Middle frontal gyrus (tissue), 1 donor: ENCODE measurements at regions not wholly inside any gene's neighbourhood (a gene's known extent, or its start where the extent isn't known, plus 50 kb on each side); places are given as distances from the start of the nearest gene placed in this dataset.

Source experiments
- DNase-seq: peaks from one replicate; pipeline ENCODE4 v3.0.0-alpha.2; 2015; ENCODE audit warnings: low spot score; ENCODE audit errors: extremely low spot score

DNA sequence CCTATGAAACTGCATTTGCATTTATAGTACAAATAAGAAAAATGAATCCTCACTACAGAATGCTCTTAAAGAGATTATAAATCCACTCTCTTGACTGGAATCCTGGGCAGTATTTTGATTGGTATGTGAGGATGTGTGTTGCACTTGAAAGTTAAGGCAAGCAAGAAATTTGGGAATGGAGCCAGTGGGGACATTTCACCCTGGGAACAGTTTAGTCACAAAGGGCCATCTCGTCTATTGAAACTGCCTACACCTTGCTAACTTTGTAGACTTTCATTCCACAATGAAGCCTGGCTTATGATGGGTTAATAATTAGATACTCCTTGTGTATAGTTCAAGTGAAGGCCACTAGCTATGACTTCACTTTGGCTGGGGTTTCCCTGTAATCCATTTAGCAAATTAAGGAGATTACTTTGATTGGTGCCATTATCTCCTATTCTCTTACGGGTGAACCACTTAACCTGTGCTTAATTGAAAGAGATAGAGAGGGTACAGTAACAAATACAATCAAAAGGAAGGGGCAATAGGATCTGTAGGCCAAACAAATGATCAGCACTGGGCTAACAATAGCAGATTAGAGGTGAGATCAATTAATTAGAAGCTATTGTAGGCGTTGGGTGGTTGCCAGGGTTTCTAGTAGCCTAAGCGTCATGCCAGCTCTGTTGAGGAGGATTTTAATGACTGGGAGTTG is 146.9 kb upstream of the RARB start:
- no peak for DNase-seq

DNA sequence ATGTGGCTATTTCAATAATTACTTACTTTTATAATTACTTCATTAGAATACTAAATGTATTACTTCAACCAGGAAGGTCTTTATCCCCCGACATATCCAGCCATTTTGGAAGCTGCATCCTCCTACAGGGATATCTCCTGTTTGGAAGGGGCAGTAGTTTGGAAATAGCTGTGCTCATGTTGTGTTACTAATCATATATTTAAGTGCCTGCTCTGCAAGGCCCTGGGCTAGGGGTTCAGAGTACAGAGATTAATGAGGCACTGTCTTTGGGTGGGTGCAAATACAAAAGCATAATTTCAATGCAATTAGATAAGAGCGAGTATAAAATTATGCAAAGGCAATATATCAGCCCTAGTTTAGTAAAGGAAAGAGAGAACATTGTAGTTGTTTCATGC is 146.3 kb upstream of the RARB start:
- DNase-seq, result no peak

DNA sequence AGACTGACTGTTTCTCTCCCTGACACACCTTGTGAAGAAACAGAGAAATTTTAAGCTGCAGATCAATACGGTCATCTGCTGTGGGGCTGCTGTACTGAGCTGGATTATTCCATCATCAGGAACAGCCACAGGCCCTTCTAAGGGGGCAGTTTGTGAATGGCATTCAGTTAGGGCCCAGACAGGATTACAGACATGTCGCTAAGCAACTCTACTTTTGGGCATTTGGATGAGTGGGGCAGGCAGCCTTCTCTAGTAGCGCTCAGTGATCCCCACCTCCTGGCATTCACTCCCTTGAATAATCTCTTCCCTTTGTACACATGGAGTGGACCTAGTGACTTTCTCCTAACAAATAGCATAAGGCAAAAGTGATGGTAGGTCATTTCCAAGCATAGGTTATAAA is 144.4 kb upstream of the RARB start:
- DNase-seq, result no peak

DNA sequence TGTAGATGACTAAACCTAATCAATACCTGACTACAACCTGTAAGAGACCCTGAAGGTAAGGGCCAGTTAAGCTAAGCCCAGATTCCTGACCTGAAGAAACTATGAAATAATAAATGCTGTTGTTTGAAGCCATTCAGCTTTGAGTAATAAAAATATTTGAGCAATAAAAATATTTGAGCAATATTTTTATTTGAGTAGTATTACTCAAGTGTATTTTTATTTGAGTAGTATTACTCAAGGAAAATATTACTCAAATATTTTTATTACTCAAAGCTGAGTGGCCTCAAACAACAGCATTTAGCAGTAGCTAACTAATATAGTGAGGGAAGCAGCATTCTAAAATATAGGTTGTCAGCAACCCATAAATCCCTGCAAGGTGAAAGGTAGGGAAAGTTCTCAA is 143.8 kb upstream of the RARB start:
- DNase-seq, result no peak

DNA sequence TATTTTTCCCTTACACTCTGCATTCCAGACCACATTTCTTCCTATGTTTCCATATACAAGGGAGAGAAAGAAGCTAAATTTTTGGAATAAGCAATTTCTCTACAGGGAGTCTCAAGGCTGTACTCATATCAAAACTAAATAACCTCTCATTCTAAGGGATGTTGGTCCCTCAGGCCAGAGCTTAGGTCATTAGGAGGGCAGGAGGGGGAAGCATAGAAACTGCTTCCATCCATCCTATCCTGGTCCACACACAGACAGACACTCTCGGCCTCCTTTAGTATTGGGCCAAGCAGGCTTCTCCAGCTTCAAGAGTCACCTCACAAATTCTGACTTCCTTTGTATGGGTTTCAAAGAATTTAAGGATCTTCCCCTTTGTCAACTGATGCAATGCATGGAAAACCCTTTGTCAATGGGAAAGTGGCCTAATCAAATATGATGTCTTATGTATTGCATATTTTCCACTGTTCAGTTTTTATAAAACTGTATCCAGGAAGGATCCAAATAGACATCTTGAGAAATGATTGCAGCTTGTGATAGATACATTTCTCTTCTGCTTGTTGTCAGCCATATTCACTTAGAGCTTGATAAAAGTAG is 140.7 kb upstream of the RARB start:
- DNase-seq, result no peak

DNA sequence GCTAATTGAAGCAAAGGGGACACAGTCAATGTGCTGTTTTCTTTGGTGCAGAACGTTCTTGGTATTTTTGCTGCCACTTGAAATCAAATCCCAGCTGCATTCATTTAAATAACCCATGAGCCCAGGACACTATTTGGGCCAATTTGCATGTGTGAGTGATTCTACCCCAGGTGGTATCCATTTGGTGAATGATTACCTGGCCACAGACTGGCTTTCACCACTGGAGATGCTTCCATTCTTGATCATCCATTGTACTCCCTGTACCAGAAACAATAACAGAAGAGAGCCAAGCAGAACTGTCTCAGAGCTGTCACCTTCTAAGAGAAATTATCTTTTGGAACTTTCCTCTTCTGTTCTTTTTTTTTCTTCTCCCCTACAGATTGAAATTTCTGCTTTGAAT is 139.7 kb upstream of the RARB start:
- no peak for DNase-seq

DNA sequence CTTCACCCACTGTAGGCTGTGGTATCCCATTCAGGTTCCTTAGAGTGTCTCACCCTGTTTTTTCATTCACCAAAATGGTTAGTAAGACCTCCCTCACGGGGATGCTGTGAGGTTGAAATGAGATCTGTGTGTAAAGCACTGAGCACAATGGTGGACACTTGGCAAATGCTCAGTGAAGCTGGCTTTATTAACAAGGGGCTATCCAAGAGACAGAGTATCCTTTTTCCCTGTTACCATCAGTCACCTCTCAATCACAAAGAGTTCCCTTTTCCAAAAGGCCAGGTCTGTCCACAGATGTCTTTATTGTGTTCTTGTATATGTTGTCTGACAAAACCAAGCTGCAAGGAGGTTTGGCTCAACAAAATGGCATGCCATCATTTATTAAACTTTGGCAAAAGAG is 138.9 kb upstream of the RARB start:
- DNase-seq, result no peak

DNA sequence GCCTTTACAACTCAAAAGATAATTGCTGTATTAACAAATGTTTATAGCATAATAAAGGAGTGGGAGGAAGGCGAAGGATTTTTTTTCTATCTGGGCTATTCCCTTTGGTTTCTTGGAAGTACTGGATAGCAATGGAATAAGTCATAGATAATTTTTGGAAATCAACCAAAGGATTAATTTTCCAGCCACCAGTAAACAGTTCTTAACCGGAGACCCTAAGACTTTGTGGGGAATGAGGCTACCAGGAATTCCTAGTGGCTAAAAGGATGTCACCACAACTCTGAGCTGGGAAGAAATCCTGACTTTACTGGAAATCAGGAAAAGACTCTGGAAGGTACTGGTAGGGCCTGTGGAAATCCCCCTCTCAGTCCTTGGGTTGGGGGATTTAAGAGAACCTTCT is 138.4 kb upstream of the RARB start:
- no peak for DNase-seq

DNA sequence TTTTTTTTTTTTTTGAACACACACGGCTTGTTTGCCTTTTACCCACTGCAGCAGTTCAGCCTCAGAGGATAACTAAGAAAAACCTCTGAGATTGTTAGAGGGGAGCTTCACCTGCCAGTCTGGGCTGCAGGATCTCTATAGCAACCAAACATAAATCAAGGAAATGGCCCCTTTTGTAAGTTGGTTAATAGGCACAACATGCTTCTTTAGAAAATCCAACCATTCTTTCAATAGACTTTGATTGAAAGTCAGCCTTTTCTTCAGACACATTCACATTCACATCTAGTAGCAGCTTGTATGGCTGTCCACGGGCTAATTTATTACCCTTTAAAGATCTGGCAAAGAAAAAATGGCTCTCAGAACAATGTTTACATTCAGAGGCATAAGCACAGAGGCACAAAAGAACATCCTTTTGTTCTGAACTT is 136.6 kb upstream of the RARB start:
- no peak for DNase-seq

DNA sequence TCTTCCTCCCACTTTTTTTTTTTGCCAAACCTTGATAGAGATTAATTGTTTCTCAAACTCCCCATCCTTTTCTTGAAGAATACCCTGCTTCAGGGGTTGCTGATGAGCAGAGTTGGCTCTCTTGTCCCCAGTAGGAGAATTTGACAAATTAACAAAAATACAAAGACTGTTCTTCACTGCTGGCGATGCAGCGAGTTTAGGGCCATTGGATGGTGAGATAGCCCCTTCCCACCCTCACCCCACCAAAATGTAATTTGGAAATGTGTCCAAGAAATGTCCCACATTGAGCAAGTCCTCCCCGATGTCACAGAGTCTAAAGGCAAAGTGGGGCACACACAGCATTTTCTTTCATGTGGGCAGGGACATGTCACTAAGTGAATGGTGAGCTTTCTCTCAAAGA is 136.0 kb upstream of the RARB start:
- no peak for DNase-seq

DNA sequence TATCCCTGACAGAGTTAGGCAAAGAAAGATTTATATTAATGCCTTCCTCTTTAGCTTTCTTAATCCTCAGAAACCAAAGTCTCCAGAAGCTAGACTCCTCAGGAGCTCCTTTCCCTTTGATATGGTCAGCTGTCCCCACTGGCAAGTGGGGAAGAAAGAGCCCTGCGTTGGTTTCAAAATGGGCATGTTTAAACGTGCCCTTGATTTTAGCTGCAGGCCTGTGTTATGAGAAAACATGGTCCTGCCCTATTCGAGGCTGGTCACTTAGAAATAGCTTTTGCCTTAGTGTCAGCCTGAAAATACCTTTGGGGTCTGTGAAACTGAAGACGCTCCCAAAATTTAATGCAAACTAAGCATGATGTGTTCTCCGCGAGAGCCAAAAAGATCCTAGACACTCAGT is 135.5 kb upstream of the RARB start:
- no peak for DNase-seq

DNA sequence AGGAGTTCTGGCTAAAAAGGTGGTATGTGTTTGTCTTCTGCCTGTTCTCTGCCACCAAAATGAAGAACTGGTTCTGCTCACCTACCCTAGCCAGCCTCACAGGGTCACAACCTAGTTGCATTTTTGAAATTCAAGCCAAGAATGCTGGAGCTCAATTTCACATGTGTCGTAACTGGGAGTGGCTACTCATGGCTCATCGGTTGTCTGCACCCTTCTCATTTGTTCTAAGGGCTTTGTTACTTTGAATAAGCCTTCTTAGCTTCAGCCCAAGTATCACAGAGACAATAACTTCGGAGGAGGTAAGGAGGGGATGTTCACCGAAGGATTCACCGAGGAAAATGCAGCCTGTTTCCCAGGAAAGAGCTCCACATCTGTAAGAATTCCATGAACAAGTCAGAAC is 134.3 kb upstream of the RARB start:
- no peak for DNase-seq

DNA sequence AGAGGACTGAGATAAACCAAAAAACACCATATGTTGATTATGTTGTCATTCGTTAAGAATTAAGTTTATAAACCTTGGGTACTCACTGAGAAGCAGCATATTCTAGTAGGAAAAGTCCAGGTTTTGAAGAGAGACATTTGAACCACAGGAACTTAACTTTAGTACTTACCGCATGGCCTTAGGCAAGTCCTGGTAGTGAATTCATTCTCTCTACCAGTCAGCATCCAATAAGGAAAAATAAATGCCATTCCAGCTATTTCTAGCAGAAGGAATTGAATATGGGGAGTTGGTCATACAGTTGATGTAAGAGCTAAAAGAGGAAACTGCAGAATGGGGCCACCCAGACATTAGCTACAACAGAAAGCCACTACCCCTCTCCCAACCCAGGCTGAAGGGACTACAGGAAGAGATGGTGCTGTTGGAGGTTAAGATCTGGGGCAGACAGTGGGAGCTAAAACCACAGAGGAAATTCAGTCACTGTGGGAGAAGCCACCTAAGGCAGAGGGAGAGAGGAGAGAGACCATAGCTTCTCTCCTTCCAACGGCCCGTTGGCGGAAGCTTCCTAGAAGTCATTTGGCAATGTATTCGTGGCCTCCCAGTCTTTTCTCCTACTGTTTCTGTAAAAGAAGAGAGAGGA is 133.8 kb upstream of the RARB start:
- no peak for DNase-seq

DNA sequence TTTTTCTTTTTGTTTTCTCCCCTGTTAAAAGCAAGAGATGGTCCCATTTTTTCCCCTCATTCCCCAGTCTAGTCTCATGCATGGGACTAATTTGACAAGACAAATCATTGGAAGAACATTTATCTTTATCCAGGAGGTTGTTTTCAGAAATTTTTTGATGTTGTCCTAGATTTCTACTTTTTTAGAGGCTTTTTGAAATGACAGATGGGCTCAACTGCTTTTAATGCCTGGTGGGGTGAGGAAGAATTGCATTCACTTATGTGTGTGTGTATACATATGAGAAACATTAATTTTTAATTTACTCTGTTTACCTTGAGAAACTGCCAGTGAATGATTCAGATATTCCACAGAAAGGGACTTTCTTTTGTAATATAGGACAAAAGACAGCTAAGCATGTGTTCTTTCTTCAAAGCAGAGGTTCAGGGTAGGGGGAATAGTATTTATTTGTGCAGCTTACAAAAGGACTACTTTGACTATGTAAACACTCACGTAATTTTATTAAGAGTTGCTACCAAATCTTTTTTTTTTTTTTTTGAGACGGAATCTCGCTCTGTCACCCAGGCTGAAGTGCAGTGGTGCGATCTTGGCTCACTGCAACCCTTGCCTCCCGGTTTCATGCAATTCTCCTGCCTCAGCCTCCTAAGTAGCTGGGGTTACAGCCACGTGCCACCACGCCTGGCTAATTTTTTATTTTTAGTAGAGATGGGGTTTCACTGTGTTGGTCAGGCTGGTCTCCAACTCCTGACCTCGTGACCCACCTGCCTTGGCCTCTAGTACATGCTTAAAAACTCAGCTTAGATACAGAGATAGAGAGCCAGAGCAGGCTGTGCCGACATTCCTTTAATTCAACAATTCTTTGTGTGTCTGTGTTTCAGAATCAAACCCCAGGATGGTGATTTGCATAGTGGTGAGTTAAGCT is 130.1 kb upstream of the RARB start:
- no peak for DNase-seq

DNA sequence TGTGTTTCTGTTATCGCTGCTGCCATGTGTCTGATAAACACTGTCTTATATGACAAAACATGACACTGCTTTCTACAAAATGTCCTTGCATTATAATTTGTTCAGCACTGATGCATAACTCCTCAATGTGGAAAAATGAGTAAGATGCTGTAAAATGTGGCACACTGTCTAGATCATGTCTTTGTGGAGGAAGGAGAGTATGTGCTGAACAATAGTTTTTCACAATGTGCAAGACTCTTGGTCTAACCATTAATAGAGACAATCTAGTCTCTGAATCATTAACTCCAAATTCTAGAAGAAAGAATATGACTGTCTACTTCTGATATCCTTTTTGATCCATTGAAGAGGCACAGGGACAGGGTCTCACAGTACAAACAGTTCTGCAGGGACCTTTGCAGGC is 127.9 kb upstream of the RARB start:
- DNase-seq, result no peak

DNA sequence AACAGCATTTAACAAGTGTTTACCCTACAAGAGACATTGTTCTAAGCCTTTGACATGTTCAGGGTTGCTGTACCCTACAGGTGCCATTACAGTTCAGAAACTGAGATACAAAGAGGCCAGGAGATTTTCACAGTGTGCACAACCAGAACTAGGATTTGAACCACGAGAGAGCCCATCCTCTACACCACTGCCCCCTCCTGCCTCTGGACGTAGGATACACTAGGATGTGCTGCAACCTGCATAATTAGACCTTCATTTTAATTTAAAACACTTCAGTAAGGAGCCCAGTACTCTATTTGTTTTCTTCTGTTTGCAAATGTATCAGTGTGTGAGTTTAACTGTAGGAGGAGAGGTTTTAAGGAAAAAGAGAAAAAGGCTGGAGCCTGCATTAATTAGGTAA is 123.1 kb upstream of the RARB start:
- no peak for DNase-seq

DNA sequence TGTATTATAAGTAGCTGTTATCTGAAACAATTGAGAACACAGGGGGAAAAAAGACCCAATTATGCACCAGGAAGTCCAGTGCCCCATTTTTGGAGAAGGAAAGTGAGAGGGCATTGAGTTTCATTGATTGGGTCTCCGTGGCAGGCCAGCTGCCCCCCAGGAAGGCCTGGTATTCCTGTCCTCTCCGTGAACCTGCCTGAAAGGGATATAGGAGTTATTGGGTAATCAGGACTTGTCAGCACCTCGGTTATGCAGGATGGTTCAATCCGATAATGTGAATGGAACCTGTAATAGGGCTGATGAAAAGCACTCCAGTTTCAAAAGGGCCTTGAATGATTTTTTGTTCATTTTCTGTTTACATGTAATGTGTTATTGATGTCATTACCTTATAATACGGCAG is 122.0 kb upstream of the RARB start:
- DNase-seq, result no peak

DNA sequence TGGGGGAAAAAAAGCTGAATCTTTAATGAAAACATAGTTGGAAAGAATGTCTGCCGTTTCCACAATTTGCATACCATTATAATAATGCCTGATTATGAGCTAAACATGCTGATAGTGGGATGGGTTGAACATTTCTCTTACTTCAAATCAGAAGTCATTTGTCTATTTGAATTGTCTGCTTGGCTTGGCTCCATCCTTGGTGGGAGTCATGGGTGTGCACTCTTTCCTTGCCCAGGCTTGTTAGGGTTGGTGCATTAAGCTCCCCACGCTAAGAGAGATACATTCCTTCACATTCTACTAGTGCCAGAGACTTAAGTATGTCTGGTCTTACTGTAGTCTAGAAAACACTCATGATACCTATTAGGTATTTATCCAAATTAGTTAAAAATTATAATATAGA is 121.4 kb upstream of the RARB start:
- no peak for DNase-seq

DNA sequence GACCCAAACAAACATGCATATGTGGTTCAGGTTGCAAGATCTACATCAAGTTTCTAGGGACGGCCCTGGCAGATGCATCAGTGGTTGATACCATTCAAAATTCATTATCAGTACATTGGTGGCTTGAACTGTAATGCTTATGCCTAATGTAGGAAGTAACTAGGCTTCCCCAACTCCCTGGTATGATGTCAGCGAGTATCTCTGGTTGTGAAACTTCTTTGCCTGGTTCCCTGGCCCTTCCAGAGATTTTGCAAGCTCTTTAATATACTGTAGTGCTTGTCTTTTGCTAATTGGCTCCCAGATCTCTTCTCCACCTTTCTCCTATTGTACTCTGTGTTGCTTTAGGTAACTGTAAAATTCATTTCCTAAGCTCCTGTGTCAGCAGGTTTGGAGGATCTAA is 114.8 kb upstream of the RARB start:
- no peak for DNase-seq

DNA sequence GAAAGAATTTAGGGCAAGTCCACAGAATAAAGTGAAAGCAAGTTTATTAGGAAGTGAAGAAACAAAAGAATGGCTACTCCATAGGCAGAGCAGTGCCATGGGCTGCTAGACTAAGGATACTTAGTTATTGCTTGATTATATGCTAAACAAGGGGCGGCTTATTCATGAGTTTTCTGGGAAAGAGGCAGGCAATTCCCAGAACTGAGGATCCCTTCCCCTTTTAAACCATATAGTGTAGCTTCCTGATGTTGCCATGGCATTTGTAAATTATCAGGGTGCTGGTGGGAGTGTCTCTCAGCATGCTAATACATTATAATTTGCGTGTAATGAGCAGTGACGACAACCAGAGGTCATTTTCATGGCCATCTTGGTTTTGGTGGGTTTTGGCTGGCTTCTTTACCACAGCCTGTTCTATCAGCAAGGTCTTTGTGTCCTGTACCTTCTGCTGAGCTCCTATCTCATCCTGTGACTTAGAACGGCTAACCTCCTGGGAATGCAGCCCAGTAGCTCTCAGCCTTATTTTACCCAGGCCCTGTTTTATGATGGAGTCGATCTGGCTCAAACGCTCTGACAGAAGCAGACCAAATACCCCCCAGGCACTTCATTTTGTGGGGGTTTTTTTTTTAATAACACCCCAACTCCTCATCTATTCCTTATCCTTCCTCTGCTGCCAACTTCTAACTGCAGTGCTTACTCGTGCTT is 103.0 kb upstream of the RARB start:
- no peak for DNase-seq

DNA sequence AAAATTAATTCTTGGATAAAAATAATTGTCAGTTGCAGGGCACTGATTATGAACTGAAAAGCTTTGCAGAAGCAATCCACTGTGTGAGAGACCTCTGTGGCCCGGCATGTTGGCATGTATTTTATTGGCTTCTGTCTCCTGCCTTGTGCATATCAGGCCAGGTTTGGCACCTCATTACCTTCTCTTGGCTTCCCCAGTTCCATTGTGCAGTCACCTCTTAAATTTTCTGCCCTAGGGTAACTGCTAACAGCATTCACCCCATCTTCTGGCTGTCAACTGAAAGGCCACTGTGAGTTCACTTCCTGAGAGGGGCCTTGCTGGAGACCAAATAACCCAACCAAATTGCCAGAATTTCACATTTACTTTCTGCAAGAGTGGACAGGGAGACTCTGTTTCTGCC is 92.7 kb upstream of the RARB start:
- no peak for DNase-seq
